ENCODE measurements at regions not wholly inside any gene's neighbourhood (a gene's known extent, or its start where the extent isn't known, plus 50 kb on each side); places are given as distances from the start of the nearest gene placed in this dataset.

DNA sequence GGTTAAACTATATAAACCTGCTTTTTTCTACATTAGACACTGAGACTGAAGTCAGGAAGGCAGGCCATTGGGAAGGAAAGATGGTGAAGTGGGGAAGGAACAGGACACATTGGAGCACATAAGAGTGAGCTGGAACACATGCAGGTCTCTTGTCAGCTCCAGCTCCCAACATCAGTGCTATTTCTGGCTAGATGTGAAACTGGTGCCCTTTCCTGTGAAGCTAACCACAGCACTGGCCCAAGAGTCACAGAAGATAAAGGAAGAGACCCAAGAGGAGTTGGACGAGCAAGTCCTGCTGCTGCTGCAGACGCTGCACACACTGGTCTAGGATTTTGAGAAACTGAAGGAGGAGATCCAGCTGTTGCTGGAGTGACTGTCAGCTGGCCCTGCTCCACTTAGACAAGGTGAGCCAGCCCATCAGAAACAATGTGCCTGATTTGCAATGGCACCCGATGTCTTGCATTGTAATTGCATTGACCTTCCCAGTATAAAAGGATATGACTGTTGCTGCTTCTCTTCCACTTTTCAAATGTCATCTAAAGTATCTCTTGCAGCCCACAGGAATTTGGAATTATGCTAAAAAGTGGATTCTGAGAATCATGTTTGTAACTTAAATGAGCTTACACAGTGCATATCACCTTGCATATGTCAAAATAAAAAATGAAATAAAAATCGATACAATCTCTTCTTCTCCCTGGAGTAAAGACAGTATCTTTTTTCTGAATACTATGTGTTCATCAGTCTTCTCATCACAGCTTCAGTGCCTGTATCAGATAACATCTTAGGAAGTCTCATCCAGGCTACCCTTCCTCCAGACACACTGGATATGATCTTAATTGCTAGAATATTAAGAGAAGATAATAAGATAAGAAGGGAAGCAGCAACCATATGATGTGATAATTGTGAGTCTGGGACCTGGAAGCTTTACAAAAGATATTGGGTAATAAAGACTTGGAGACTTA, 230.7 kb upstream of the SPRY2 start (continued):
- TF ChIP-seq BHLHE40 (IDR thresholded peaks at IDR 0.05; ENCODE audit: low read depth, low read length), result no peak

DNA sequence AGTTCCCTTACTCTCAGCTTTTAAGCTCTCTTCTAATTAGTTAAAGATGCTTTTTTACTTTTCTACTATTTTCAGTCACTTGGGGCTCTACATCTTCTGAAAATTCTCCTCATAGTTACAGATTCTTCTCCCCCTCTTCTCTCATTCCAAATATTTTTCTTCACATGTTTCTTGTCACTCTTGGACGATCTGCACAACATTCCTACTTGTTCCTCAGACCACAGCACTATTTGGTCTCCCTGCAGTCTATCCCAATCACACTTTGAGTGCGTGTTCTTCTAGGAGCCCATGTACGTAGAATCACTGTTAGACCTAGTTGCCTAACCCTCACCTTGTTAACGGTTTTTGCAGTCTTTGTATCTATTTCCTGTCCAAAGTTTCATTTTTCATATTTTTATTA, 222.5 kb upstream of the SPRY2 start:
- no peak overlapping the region for H4K8ac ChIP-seq (ENCODE audit: low read depth in 2 of 2, low read length in 2 of 2)
- no peaks in the 10 kb centered on the region for H3K79me1 ChIP-seq (ENCODE audit: low read depth in 1 of 2, low read length in 2 of 2)
- DNase-seq (no peak), ATAC-seq (ENCODE audit: low read depth) (no peak)
- WGBS, 2 experiments (ENCODE audit: extremely low coverage in 2 of 2, insufficient read length in 1 of 2), result 17% methylated on average over 1 of the region's 4 CpGs; no CpG with 5 or more reads in 1 of the 2 experiments
- no peak overlapping the region for H3K4me3 ChIP-seq (ENCODE audit: insufficient read depth, low read depth, low read length)
- H4K20me1 ChIP-seq (ENCODE audit: insufficient read depth, low read length), result no peaks in the 10 kb centered on the region
- H3K27me3 ChIP-seq (ENCODE audit: control insufficient read depth, insufficient read depth, low read length), result no peaks in the 10 kb centered on the region
- H3K18ac ChIP-seq (ENCODE audit: low read depth, low read length), result no peak overlapping the region
- POLR2A ChIA-PET (ENCODE audit: unreplicated experiment), result no interaction called here
- in situ Hi-C loops (cut with MboI; ENCODE audit: low sequenced_read_pairs), result no loop called here
- H3K14ac ChIP-seq (replicated peaks; ENCODE audit: low read depth, low read length), result no peak overlapping the region
- H2AFZ ChIP-seq (replicated peaks; ENCODE audit: low read length, poor library complexity), result no peak overlapping the region
- dilution Hi-C loops (cut with HindIII; ENCODE audit: low sequenced_read_pairs, unreplicated experiment), result no loop called here
- no peak overlapping the region for H3K4me2 ChIP-seq (ENCODE audit: low read depth, low read length)
- no peak overlapping the region for H3K27ac ChIP-seq (ENCODE audit: insufficient read depth, low read length)
- no peak overlapping the region for H2BK5ac ChIP-seq (ENCODE audit: low read depth, low read length, poor library complexity, severe bottlenecking)
- H2BK15ac ChIP-seq (ENCODE audit: low read depth, low read length), result no peak overlapping the region
- no peak overlapping the region for H2BK120ac ChIP-seq (ENCODE audit: low read depth, low read length)
- no peak overlapping the region for H3K56ac ChIP-seq (ENCODE audit: extremely low read depth, insufficient read depth, low read length)
- H3K23ac ChIP-seq (ENCODE audit: low read depth, low read length), result no peak overlapping the region
- CTCF ChIA-PET, result no interaction called here
- H3K4ac ChIP-seq (ENCODE audit: low read depth, low read length), result no peak overlapping the region
- no peaks in the 10 kb centered on the region for H3K9me1 ChIP-seq (ENCODE audit: insufficient read depth, low read length)
- H4K5ac ChIP-seq (ENCODE audit: low read depth, low read length), result no peak overlapping the region
- no peaks in the 10 kb centered on the region for H3K36me3 ChIP-seq (ENCODE audit: control insufficient read depth, insufficient read depth, low read length)
- intact Hi-C loops (cut with micrococcal nuclease), result no loop called here
- BruUV-seq (replicated peaks), result no TSS peak
- no peak overlapping the region for H2AK5ac ChIP-seq (ENCODE audit: low read depth, low read length)
- H2BK20ac ChIP-seq (ENCODE audit: low read depth, low read length), result no peak overlapping the region
- H2AK9ac ChIP-seq (replicated peaks; ENCODE audit: low read depth, low read length, poor library complexity), result no peak overlapping the region
- no peak for TF ChIP-seq RFX5 (IDR thresholded peaks at IDR 0.05; ENCODE audit: low read depth, low read length)
- no peak for TF ChIP-seq CEBPB (IDR thresholded peaks at IDR 0.05; ENCODE audit: low read depth, low read length)
- no peak for TF ChIP-seq BHLHE40 (IDR thresholded peaks at IDR 0.05; ENCODE audit: low read depth, low read length)
- no peak for TF ChIP-seq MXI1 (IDR thresholded peaks at IDR 0.05; ENCODE audit: borderline replicate concordance, low read depth, low read length)
- TF ChIP-seq SMC3 (IDR thresholded peaks at IDR 0.05; ENCODE audit: low read depth, low read length), result no peak
- TF ChIP-seq MAFK (IDR thresholded peaks at IDR 0.05; ENCODE audit: low read depth, low read length), result no peak
- TF ChIP-seq FOS (IDR thresholded peaks at IDR 0.05; ENCODE audit: low read depth, low read length), result no peak
- TF ChIP-seq, protein P1, sequence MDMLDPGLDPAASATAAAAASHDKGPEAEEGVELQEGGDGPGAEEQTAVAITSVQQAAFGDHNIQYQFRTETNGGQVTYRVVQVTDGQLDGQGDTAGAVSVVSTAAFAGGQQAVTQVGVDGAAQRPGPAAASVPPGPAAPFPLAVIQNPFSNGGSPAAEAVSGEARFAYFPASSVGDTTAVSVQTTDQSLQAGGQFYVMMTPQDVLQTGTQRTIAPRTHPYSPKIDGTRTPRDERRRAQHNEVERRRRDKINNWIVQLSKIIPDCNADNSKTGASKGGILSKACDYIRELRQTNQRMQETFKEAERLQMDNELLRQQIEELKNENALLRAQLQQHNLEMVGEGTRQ (IDR thresholded peaks at IDR 0.05; ENCODE audit: low read depth, low read length), result no peak
- no peak overlapping the region for H4K91ac ChIP-seq (ENCODE audit: insufficient read depth, low read depth, low read length)
- H3K4me1 ChIP-seq (ENCODE audit: control insufficient read depth, insufficient read depth, low read length), result no peaks in the 10 kb centered on the region
- no peaks in the 10 kb centered on the region for H3K9me3 ChIP-seq (ENCODE audit: control insufficient read depth, insufficient read depth, low read length)
- H3K9ac ChIP-seq (ENCODE audit: low read depth, low read length), result no peak overlapping the region

All from IMR-90 (cell line).